Stimulated activated CD4-positive, alpha-beta T cell treated with anti-CD3 and anti-CD28 coated beads, Interleukin-4, amount 100 ng/mL, for 24 hours (primary cell): ENCODE measurements at regions not wholly inside any gene's neighbourhood (a gene's known extent, or its start where the extent isn't known, plus 50 kb on each side); places are given as distances from the start of the nearest gene placed in this dataset.
"Not testable (repeated sequence)": the region's sequence is repeated elsewhere in the genome, so short reads cannot be mapped to it uniquely, and the experiment has no call there.

ENCODE experiments used
- DNase-seq: peaks from one replicate; pipeline ENCODE4 v3.0.0-alpha.2; 2020

DNA sequence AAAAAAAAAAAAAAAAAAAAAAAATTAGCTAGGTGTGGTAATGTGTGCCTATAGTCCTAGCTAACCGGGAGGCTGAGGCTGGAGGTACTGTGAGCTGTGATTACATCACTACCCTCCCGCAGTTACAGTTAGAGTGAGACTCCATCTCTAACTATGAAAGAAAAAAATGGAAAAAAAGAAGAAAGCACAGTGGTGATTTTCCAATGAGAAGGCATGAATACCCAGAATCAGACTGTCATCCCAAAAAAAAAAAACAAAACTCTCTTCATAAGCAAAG, 269.9 kb upstream of the MKLN1 start:
- DNase-seq = peak; percentile 46

DNA sequence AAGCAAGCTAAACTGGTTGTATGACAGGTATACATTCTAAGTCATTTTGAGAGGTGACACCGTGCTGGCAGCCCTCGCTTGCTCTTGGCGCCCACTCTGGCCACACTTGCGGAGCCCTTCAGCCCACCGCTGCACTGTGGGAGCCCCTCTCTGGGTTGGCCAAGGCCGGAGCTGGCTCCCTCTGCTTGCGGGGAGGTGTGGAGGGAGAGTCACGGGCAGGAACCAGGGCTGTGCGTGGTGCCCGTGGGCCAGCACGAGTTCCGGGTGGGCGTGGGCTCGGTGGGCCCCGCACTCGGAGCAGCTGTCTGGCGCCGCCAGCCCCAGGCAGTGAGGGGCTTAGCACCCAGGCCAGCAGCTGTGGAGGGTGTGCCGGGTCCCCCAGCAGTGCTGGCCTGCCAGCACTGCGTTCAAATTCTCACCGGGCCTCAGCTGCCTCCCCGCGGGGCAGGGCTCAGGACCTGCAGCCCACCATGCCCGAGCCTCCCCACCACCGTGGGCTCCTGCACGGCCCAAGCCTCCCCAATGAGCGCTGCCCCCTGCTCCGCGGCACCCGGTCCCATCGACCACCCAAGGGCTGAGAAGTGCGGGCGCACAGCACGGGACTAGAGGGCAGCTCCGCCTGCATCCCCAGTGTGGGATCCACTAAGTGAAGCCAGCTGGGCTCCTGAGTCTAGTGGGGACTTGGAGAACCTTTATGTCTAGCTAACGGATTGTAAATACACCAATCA, 269.0 kb upstream of the MKLN1 start:
- not testable (repeated sequence) for DNase-seq

GRCh38 chr7:131059401-131059800, 268.3 kb upstream of the MKLN1 start:
- not testable (repeated sequence) for DNase-seq

GRCh38 chr7:131061158-131061557, 266.5 kb upstream of the MKLN1 start:
- DNase-seq = no peak

DNA sequence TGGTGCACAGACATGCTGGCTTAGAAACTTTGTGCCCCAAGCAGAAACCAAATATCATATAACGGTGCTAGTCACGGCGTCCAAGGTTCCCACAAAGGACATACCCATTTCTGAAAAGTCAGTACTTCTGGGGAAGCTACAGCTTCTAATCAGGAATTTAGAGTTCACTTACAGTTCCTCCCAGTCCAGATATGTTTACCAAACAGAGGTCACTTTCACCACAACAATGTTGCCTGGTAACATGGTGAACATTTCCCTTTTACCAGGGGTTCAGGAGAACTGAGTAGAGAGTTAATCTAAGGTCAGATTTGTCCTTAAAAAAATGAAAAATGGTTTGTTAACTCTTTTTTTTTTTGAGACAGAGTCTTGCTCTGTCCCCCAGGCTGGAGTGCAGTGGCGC, 265.9 kb upstream of the MKLN1 start:
- DNase-seq = no peak

DNA sequence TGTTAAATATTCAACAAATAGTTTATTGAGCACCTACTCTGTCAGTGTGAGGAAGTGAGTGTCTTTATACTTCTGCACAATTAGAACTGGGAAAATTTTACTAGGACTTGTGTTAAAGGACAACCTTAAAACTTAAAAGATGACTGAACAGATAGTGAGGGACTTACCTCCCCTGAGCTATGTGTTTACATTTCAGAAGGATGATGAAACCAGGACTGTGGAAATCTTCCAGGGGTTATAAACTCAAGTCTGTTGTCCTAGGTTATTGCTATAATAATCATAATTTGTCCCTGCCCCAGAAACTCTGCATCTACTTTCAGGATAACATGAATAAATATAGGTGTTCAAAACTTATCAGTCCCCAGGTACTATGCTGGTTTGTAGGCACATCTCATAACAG, 261.0 kb upstream of the MKLN1 start:
- no peak for DNase-seq

- DNase-seq = no peak
Observed at GRCh38 chr7:131067220-131067619, 260.5 kb upstream of the MKLN1 start.

DNA sequence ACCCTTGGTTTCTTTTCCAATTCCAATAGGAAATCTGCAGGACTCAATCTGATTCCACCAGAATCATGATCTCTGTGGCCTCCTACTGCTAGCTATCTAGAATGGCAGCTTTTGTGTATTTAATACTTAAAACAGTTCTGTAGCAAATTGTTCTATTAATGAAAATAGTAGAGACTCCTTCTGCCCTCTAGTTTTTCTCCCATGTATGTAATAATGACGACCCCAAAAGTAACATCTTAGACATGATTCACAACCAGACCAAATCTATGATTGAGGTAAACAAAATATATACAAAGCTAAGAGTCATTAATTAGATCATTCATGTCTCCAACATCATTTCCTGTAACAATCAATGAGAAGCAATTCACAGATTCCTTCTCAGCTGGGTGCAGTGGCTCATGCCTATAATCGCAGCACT, 259.1 kb upstream of the MKLN1 start:
- no peak for DNase-seq

GRCh38 chr7:131071786-131072504, 255.7 kb upstream of the MKLN1 start:
- DNase-seq = no peak

GRCh38 chr7:131072505-131073091, 255.1 kb upstream of the MKLN1 start:
- DNase-seq = no peak

DNA sequence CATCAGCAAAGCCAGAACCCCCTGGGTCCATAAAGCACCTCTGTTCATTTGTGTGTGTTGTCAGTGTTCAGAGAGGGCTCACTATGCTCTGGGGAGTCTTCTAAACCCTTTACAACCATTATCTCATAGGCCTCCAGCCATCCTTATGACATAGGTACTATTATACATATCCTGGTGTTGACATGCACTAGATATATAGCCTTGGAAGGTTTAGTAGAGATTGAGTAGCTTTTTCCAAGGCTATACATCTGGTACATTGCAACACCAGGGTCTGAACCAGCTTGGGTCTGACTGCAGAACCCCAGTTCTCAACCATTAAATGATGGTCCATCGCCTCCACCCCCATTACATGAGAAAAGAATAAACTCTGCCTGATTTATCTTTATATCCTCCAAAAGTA, 253.6 kb upstream of the MKLN1 start:
- no peak for DNase-seq

DNA sequence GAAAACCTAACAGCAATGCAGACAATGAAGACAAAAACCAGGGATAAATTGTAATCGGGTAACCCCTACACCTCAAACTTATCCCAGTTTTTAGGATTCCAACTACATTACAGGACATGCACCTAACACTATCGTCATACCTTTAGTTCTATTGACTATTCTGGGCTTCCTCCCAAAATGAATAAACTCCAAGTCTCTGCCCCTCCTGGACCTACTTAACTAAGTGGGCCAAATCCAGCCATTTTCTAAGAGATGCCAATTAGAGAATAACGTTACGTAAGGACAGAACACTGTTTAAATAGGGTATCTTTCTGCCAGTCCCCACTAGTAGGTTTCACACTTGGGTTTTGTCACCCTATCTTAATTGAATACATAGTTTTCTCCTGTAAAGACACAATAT, 253.1 kb upstream of the MKLN1 start:
- DNase-seq = no peak

- no peak for DNase-seq
Observed at GRCh38 chr7:131075406-131075805, 252.3 kb upstream of the MKLN1 start.

DNA sequence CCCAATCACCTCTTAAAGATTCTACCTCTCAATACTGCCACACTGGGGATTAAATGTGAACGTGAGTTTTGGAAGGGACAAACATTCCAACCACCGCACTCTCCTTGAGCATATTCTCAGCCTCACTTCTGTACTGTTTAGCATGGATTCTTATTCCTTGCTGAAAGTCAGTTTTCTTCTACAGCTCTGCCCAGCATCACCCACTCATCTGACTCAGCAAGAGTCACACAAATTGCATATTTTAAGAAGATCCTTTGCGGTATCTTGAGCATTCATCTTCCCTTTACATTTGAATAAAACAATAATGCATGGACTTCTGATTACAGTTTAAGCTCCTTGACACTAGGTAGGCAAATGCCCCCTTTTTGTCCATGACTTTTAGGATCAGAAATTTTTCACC, 251.6 kb upstream of the MKLN1 start:
- no peak for DNase-seq

DNA sequence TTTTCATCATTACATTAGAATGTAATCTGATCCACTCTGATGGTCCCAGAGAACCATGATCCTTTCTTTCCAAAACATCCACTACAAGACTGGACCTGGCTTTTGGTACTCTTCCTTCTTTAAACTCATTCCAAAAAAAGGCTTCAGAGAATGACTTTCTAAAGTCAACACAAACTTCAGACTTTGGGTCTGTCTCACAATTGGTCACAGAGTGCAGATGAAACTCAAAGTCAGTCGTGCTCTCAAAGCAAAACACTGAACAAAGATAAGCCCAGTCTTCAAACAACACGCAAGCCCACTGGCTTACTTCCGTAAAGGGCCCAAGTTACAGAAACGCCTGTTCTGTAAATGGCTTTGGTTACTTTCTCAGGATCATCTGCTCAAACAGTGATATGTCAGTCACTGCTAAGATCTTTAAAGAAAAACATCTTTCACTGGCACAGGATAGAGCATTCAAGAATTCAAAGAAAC, 250.9 kb upstream of the MKLN1 start:
- no peak for DNase-seq

DNA sequence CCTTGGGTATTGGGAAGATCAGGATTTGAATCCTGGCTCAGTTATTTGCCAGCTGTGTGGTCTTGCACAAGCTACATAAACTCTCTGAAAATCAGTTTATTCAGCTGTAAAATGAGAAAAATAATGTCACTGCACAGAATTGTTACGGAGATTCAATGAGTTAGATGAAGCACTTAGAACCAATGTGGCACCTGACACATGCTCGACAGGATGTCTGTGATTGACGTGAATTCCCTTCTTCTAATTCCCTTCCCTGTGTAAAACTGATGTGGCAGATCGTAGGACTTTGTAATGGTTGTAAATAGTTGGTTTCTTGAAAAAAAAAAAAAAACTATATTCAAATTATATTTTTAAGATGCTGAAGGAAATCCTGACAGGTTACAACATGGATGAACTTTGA, 249.9 kb upstream of the MKLN1 start:
- no peak for DNase-seq

DNA sequence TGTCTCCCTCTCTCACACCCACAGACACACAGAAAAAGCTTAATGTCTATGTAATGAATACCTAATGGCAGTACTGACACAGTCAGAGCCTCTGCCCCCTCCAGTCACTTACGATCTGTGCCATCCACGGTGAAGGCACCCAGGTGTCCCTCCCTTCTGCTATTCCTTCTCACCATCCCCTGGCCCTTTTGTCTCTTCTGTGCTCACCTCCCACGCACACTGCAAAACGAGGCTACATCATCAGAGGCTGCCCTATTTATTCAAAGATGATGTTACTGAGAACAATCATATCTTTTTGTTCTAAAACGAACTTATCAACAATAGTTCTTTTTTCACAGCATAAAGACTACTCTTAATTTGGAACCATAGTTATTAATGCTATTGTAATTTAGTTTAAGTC, 246.9 kb upstream of the MKLN1 start:
- DNase-seq = no peak

DNA sequence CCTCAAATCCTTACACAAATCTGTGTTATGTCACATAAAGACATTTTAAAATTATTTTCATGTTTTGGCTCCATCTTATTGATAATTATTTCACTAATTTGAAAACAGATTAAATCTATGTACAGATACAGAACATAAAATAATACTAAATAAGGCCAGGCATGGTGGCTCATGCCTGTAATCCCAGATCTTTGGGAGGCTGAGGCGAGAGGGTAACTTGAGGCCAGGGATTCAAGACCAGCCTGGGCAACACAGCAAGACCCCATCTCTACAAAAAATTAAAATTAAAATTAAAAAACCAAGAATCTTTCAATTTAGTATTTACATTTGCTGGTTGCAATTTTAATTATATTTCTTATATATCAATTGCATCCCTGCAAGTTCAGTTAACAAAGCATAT, 246.4 kb upstream of the MKLN1 start:
- DNase-seq = no peak

DNA sequence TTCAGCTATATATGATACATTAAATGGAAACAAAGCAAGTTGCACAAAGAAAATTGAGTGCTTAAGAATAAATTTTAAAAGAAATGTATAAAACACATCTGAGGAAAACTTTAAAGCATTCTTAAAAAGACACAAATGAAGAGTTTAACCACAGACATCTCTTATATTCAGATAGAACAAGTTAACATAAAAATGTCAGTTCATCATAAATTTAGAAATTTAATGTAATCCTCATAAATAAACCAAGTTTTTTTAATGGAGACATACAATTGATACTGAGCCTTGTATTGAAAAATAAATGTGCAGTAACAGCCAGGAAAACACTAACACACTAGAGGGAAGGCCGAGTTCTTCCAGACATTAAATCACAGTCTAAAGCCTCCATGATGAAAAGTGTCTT, 243.9 kb upstream of the MKLN1 start:
- DNase-seq = no peak

DNA sequence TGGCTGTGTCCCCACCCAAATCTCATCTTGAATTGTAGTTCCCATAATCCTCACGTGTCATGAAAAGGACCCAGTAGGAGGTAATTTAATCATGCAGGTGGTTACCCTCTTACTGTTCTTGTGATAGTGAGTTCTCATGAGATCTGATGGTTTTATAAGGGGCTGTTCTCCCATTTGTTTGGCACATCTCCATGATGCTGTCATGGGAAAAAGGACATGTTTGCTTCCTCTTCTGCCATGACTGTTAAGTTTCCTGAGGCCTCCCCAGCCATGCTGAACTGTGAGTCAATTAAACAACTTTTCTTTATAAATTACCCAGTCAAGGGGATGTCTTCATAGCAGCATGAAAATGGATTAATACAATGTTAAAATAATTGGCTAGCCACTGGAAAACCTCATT, 243.3 kb upstream of the MKLN1 start:
- DNase-seq = not testable (repeated sequence)

GRCh38 chr7:131087756-131088658, 239.7 kb upstream of the MKLN1 start:
- no peak for DNase-seq

GRCh38 chr7:131090188-131090587, 237.5 kb upstream of the MKLN1 start:
- DNase-seq = no peak
